Activated CD4-positive, CD25-positive, alpha-beta regulatory T cell treated with anti-CD3 and anti-CD28 coated beads, Interleukin-2, amount 50 U/mL, for 16 hours (primary cell): ENCODE measurements at regions not wholly inside any gene's neighbourhood (a gene's known extent, or its start where the extent isn't known, plus 50 kb on each side); places are given as distances from the start of the nearest gene placed in this dataset.
A peak's percentile ranks its signal among the peaks of the same experiment; 100 is the strongest.
"Not testable (repeated sequence)": the region's sequence is repeated elsewhere in the genome, so short reads cannot be mapped to it uniquely, and the experiment has no call there.

Experiments
- DNase-seq: peaks from one replicate; pipeline ENCODE4 v3.0.0-alpha.2; 2020; ENCODE audit warnings: low read depth, low spot score

GRCh38 chr15:84409357-84409756 is 173.8 kb downstream of the GOLGA6L4 start:
- DNase-seq = not testable (repeated sequence)

GRCh38 chr15:84421513-84422181 is 179.2 kb upstream of the ZSCAN2 start:
- DNase-seq = not testable (repeated sequence)

- not testable (repeated sequence) for DNase-seq
Observed at GRCh38 chr15:84425327-84425726, 175.5 kb upstream of the ZSCAN2 start.

GRCh38 chr15:84473305-84473877 is 127.4 kb upstream of the ZSCAN2 start:
- not testable (repeated sequence) for DNase-seq

DNA sequence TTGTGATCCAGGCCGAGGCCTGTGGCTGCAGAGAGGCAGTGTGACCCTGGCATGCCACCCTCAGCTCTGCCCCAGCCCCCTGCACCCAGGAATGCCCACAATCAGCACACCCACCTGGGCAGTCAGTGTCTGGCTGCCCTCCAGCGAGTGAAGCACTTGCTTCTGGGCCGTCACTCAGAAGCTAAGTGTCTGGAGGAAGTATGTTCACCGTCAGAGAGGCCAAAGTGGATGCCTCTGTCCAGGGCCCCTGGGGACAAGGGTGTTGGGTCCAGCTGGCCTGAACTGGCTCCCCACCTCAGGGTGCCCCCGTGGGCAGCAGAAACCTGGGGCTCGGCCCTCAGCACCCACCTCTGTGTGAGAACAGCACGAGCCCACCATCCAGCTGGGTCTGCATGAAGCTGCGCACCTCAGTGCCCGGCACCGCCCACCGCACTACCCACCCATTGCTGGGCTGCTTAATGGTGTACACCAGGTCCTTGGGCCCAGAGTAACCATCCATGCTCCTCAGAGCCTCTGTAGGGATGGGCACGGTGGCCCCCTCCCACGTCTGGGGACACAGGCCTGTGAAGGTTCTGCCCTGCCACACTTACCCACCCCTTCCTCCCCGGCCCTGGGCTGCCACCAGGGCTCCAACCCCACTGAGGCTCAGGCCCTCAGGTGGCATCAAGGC is 124.3 kb upstream of the ZSCAN2 start:
- not testable (repeated sequence) for DNase-seq

DNA sequence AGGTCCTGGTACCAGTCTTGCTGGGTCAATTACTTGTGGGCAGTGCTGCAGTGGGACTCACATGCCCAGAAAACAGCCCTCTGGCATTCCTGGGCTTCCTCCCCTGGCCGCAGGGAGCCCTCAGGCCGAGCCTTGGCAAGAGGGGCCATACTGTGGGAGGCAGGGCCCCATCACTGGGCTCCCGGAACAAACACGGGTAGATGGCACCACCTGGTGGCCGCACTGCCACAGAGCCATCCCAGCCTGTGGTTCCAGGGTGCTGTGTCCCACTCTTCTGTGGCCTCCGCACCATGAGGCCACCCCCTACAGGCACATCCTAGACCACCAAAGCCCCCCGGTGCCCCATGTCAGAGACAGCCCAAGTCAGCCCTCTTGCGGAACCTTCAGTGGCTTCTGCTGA is 123.3 kb upstream of the ZSCAN2 start:
- DNase-seq = not testable (repeated sequence)

- not testable (repeated sequence) for DNase-seq
Observed at GRCh38 chr15:84480174-84480681, 120.6 kb upstream of the ZSCAN2 start.

GRCh38 chr15:84483859-84484258 is 117.0 kb upstream of the ZSCAN2 start:
- not testable (repeated sequence) for DNase-seq

DNA sequence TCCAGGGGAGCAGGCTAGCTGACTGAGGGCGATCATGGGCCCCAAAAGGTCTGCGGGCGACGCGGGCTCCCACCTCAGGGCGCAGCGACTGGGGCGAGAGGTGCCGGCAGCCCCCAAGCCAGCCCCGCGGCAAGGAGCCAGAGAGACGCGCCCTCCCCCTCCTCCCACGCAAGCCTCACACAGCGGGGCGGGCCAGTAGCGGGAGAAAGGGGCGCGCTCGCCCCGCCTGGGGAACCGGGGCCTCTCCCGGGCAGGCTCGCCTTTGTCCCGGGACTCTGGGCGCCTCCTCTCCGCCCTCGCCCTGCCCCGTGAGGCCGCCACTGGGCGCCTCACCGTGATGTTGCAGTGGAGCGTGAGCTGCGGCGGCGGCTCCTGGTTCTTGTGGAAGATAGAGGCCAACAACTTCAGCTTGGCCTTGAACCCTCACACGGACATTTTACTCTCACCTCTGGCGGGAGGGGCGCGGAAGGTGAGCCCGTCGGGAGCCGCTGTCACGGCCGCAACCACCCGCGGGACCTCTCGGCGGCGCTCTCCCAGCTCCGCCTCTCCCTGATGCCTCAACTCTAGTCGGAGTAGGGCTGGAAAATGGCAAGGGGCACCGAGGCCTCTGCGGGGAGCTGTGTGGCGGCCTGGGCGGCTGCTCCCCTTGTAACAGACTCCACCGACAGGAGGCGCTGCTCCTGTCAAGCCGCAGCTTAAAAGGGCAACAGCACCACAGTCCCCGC is 100.5 kb upstream of the ZSCAN2 start:
- DNase-seq = not testable (repeated sequence)

- DNase-seq = not testable (repeated sequence)
Observed at GRCh38 chr15:84503101-84503500, 97.7 kb upstream of the ZSCAN2 start.

GRCh38 chr15:84505552-84505951 is 95.3 kb upstream of the ZSCAN2 start:
- not testable (repeated sequence) for DNase-seq

GRCh38 chr15:84512324-84512723 is 88.5 kb upstream of the ZSCAN2 start:
- not testable (repeated sequence) for DNase-seq

DNA sequence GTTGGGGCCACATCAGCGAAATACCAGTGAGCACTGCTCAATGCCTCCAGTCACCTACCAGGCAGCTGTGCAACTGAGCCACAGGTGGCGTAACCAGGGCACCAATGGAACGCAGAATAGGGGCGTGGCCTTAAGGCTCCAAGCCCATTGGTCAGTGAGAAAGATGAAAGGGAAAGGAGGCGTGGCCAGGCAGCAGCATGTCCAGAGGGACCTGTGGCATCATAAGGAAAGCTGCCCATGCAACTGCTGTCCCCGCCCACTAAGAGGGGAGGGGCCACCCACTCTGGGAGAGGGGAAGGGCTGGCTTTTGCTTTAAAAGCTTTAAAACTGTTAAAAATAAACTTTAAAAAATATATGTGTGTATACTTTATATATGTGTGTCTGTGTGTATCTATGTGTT is 84.0 kb upstream of the ZSCAN2 start:
- not testable (repeated sequence) for DNase-seq

DNA sequence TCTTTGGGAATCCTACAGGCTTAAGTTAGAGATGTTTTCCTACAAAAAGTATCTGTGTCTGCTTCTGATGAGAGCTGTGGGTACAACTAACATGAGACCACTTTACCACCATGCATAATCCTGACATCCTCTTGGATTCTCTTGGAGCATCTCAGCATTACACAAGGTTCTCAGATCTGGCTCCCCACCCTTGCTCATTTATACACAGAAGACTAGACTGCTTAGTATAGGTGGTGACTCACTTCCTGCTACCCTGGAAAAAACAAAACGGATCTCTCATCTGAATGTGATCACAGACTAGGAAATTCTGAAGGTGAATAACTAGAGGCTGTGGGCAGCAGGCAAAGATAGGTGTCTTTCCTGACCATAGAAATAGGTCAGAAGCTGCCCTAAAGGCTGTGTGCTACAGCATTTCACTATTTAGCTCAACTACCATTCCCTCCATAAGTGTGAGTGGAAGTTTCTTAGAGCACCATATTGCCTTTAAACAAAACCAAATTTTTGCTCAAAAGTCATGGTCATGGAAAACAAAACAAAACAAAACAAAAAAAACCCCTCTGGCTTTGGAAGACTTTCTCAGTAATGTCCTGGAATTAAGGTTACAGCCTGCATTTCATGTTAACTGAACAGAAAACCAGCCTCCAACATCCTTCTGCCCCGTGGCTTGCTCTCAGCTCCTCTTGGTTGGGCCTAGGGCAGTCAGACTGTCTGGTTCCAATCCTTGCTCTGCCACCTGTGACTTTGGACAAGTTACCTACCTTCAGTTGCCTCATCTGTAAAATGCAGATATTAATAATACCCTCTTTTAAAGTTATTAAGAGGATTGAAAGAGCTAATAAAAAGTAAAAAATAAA is 75.1 kb upstream of the ZSCAN2 start:
- peak; percentile 3 for DNase-seq

DNA sequence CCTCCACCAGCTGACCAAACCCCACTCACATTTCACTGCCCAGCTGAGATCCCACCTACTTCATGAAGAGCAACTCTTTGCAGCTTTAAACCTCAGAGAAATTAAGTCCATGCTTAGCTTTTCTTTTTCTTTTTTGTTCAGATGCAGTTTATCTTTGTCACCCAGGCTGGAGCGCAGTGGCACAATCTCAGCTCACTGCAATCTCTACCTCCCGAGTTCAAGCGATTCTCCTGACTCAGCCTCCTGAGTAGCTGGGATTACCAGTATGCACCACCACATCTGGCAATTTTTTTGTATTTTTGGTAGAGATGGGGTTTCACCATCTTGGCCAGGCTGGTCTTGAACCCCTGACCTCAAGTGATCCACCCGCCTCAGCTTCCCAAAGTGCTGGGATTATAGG is 70.1 kb upstream of the ZSCAN2 start:
- DNase-seq = not testable (repeated sequence)

DNA sequence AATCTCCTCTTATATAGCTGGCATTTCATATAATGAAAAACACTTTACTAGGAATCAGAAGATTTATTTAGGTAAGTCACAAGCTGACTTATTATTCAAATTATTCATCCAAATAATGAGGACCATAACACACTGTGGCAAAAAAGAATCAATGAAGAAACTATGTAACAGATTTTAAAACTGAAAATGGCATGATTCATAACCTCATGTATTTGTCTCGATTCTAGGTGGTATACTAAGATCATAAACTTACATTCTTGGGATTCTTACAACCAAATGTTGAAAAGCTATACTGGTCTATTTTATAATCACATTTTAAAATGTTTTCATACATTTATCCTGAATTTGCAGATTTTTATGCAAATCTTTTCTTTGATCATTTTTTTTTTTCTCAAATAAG is 69.6 kb upstream of the ZSCAN2 start:
- DNase-seq = not testable (repeated sequence)

DNA sequence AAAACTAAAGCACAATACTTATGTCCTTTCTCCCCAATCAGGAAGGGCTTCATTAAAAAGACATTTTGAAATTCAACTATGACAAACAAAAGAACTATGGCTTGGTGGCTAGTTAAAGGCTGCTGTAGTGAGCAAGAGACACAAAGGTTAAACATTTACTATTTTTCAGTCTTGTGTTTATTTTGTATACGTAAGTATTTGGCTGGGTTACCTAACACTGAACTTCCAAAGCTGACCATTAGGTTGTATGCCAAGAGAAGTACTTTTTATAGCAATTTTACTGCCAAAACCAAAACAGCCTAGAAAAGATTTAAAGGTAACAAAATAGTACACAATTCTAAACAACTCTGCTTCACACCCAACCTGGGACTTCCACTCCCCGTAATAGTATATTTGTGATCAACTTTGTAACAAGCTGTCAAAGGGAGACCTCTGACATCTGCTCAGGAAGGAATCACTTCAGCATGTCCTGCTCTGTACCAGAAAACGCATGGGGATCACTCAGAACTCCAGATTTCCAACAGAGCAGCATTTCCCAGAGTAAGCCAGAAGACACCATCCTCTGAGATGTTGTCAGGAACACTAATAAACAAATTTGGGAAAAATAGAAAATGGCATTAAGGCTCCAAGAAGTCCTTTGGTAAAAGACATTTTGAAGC is 69.0 kb upstream of the ZSCAN2 start:
- not testable (repeated sequence) for DNase-seq

GRCh38 chr15:84533705-84534104 is 67.1 kb upstream of the ZSCAN2 start:
- not testable (repeated sequence) for DNase-seq

DNA sequence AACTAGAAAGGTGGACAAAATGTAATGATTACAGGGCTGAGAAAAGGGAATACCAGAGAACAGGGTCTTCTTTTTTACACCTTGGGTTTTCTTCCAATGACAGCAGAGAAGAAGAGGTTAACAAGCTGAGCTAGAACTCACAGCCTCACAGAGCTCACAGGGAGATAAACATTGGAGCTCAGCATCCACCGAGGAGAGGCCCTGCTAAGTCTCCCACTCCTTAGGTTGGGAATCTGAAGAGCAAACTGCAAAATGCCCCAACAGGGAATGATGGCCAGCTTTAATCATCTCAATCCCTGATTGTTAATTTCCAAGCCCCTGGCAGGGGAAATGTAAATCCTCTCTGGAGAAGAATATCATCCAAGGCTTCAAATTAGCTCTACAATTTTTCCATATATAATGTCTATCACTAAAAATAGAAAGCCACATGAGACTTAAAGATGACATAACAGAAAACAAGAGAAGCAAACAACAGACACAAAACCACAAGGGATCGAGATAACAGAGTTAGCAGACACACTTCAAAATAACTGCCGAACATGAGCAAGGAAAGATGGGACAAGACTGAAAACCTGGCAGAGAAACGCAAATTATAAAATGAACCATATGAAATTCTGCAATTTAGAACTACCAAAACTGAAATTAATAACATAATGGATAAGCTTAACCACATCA is 66.1 kb upstream of the ZSCAN2 start:
- not testable (repeated sequence) for DNase-seq

DNA sequence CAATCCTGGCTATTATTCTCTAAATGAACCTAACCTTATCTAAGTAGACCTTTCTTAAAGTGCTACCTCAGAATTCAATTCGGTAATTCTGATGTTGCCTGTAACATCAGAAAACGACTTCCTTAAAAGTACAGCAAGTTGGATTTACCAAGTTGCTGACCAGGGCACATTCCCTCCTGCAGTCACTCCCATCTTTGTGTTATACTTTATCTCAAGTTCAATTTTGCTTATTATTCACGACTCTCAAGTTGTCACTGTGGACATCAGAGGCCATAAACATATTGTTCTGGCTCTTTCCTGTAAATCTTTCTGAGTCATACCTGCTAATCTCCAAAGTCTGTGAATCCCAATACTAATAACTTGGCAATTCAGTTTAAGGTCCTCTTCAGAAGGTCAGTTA is 64.6 kb upstream of the ZSCAN2 start:
- DNase-seq = not testable (repeated sequence)
